ENCODE measurements at regions not wholly inside any gene's neighbourhood (a gene's known extent, or its start where the extent isn't known, plus 50 kb on each side); places are given as distances from the start of the nearest gene placed in this dataset.
"Not testable (repeated sequence)": the region's sequence is repeated elsewhere in the genome, so short reads cannot be mapped to it uniquely, and the experiment has no call there.

DNA sequence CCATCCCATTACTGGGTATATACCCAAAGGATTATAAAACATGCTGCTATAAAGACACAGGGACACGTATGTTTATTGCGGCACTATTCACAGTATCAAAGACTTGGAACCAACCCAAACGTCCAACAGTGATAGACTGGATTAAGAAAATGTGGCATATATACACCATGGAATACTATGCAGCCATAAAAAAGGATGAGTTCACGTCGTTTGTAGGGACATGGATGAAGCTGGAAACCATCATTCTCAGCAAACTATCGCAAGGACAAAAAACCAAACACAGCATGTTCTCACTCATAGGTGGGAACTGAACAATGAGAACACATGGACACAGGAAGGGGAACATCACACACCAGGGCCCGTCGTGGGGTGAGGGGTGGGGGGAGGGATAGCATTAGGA, 106.1 kb downstream of the CHD1L start:
- DNase-seq = not testable (repeated sequence)

DNA sequence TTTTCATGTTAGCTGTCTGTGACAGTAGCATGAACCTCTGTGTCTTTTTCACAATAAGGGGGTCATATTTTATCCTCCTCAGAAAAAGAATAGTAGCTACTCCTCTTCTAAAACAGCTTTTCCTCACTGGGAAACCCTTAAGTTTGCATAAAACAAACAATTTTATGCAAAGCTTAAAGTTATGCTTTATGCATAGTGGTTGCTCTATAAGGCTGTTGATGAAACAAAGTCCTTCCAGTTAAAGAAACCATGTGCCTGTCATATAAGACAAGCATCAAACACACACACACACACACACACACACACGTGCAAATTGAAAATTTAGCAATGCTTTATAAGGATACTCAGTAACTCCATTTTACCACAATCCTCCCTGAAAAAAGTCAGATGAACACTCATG, 107.0 kb downstream of the CHD1L start:
- DNase-seq = no peak

DNA sequence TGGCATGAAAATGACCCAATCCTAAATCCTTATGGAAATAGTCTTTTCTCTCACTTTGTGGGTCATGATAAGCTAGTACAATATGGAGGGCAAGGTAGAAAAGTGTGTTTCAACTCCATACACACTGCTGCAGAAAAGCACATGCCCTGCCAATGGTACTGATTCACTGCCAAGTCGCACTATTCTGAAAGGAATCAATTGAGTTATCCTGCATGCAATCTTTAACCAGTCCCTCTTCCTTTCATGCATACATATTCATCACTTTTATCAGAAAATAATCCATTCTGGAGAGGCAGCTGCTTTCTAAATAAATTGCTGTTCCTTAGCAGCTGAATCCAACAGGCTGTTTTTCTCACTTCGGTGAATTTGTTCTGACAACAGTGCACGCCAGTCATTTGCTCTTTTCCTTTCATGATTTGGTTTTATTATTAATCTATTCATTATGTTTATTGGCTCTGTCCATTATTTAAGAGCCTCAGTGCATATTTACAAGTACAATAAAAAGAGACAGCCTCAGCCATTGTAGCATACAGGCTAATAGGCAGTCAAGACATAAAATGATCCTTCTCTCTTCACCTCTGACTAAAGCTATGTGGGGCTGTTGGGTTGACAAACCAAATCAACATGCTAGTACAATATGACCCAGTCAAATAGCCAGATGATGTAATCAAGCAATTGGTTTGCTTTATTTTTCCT, 108.8 kb downstream of the CHD1L start:
- DNase-seq = no peak

DNA sequence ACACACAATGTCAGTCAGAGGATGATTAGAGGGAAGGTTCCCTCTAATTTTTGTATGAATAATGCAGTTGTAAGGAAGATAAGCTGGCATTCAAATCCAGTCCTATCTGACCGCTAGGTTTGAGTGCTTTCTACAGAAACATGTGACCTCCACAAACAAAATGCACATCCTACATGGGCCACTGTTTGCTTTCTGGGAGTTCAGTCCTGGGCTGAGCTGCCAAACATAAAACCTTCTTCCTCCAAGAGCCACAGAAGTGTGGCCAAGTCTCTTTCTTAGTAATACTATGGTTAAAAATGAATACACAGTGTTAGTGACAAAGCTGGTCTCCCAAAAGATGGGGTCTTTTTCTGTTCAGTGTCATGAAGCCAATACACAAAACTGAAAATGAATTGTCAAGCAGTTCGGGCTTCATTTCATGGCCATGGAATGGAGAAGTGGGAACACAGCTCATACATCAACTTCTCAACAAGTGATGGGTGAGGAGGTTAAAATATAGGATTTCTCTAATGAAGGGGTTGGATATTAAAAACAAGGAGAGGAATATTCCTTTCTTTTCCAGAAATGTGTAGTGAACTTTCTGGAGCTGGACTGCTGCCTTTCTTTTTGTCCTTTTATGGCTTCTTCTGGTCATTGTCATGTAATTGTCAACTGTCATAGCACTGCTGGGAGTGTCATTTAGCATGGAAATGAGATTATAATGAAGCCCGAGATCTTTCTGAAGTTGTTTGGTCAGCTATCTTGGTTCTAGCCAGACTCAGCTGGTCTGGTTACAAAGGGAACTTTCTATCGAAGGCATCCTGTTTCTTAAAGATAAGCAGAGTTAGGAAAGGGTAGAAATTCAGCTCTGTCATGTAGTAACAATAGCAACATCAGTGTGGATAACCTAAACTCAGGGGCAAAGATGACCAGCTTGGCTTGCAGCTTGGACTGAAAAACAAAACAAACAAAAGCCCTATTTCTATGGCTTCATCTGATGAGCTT, 135.1 kb downstream of the CHD1L start:
- no peak for DNase-seq

DNA sequence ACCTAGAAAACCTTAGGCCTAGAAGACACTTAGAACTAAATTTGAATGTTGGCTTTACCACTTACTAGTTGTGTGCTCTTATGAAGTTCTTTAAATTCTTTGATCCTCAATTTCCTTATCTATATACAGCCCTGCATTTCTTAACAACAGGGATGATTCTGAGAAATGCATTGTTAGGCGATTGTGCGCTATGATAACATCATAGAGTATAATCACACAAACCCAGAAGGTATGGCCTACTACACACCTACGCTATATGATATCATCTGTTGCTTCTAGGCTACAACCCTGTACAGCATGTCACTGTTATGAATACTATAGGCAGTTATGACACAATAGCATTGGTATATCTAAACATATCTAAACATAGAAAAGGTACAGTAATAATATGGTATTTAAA, 137.4 kb downstream of the CHD1L start:
- no peak for DNase-seq

DNA sequence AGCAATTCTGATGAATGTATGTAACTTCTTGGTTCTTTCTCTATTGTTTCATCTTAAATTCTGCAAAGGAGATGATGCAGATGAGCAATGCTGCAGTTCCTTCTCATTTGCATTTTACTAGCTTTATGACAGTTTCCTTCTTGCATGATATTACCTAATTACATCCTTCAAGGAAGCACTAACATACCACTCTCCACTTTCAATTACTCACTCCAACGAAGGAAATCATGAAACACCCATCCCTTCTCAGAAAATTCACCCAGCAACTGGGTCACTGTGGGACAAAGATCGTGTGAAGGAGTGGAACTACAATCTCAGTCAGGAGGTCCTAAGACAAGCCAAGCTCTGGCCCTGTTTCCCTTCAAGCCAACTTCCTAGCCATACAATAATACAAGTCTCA, 142.3 kb downstream of the CHD1L start:
- DNase-seq = peak; percentile 21

DNA sequence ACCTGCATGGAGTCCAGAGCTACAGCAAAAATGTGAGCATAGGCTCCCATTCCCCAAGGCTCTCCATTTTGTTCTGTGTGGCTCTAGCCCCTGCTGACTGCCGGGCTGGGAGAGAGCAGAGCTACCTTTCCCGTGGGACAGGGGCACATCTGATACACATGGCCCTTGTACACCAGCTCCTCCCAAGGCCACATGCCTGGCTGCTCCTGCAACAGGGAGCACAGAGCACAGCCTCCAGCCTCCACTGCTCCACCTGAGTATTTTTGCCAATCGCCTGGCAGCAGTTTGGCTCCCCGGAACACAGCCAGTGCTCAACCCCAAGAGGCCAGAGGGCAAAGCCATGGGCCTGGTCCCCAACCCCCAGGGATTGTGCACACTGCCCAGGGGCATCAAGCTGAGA, 146.5 kb downstream of the CHD1L start:
- no peak for DNase-seq

DNA sequence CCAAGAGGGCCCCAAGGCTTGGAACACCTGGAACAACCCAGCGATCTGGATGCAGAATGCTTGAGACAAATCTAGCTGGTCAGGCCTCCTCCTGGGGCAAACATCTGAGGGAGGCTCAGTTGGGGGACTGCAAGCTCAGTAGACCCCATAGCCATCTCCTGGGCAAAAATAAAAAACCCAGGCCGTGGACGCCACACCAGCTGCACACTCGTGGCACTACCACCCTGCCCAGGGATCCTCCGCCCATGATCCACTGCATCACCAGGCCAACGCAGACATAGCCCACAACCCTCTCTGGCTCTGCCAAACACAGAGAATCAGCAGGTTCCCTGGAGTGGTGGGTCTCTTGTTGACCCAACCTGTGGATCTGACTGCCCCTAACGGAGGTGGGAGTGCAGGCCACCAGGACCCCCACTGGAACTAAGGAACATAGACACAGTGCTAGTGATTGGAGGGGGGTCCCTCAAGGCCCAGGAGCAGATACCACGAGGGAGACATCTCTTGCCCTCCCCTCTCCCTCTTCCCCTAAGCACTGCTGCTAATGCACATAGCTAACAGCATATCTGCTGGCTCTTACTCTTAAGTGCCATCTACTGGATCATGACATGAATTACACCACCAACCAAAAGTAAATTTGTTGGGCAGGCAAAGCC, 147.2 kb downstream of the CHD1L start:
- DNase-seq = peak; percentile 17

DNA sequence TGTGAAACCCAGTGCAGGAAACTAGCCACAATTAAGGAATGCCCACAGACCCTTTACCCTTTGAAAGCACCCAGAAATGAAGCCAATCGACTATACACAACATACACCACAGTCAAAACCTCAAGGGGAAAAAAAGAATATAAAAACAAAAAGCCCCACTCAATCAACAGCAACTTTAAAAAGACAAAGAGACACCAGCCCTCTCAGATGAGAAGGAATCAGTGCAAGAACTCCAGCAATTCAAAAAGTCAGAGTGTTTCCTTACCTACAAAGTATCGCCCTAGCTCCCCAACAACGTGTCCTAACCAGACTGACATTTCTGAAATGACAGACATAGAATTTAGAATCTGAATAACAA, 147.7 kb downstream of the CHD1L start:
- DNase-seq = no peak

DNA sequence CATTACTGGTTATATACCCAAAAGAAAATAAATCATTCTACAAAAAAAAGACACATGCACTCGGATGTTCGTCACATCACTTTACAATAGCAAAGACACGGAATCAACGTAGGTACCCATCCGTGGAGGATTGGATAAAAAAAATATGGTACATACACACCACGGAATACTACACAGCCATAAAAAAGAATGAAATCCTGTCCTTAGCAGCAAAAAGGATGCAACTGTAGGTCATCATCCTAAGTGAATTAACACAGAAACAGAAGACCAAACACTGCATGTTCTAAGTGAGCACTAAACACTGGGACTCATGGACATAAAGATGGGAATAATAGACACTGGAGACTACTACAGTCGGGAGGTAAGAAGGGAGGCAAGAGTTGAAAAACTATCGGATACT, 148.6 kb downstream of the CHD1L start:
- DNase-seq = no peak

DNA sequence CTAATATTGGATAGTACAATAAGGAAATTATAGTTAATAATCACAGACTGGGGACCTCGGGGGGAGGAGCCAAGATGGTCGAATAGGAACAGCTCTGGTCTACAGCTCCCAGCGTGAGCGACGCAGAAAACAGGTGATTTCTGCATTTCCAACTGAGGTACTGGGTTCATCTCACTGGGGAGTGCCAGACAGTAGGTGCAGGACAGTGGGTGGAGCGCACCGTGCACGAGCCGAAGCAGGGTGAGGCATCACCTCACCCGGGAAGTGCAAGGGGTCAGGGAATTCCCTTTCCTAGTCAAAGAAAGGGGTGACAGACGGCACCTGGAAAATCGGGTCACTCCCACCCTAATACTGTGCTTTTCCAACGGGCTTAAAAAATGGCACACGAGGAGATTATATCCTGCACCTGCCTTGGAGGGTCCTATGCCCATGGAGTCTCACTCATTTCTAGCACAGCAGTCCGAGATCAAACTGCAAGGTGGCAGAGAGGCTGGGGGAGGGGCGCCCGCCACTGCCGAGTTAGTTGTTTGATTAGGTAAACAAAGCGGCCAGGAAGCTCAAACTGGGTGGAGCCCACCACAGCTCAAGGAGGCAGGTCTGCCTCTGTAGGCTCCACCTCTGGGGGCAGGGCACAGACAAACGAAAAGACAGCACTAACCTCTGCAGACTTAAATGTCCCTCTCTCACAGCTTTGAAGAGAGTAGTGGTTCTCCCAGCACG, 138.8 kb upstream of the BCL9 start:
- not testable (repeated sequence) for DNase-seq

DNA sequence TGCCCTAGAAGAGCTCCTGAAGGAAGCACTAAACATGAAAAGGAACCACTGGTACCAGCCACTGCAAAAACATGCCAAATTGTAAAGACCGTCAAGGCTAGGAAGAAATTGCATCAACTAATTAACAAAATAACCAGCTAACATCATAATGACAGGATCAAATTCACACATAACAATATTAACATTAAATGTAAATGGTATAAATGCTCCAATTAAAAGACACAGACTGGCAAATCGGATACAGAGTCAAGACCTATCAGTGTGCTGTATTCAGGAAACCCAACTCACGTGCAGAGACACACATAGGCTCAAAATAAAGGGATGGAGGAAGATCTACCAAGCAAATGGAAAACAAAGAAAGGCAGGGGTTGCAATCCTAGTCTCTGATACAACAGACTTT, 137.0 kb upstream of the BCL9 start:
- not testable (repeated sequence) for DNase-seq

DNA sequence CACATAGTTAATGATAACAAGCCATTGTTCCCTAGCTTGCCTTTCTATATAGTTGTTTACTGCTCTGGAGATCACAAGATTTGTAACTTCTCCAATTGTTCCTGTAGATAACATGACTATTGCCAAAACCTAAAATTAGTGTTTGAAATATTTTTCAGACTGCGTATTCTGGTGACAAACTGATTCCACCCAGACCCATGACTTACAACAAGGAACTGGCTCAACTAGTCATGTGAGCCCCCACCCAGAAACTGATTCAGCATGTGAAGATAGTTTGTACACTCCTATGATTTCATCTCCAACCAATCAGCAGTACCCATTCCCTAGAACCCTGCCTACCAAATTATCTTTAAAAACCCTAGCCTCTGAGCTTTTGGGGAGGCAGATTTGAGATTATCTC, 131.4 kb upstream of the BCL9 start:
- DNase-seq = peak; percentile 35

DNA sequence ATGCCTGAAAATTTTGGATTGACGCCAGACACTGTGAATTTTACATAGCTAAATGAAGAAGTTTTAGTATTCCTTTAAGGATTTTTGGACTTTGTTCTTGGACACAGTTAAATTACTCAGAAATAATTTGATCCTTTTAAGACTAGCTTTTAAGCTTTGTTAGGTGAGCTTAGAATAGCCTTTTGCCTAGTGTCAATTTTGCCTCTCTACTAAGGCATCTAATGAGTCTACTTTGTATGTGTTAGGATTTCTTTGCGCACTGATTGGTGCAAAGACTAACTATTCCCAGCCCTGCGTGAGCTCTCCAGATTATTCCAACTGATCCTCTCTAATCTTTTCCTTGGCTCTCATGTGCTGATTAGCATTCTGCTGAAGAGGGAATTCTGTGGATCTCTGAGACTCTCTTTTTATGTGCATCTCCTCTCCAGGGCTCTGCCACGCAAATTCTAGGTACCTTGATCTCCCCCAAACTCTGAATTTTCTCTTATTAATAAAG, 128.1 kb upstream of the BCL9 start:
- no peak for DNase-seq

DNA sequence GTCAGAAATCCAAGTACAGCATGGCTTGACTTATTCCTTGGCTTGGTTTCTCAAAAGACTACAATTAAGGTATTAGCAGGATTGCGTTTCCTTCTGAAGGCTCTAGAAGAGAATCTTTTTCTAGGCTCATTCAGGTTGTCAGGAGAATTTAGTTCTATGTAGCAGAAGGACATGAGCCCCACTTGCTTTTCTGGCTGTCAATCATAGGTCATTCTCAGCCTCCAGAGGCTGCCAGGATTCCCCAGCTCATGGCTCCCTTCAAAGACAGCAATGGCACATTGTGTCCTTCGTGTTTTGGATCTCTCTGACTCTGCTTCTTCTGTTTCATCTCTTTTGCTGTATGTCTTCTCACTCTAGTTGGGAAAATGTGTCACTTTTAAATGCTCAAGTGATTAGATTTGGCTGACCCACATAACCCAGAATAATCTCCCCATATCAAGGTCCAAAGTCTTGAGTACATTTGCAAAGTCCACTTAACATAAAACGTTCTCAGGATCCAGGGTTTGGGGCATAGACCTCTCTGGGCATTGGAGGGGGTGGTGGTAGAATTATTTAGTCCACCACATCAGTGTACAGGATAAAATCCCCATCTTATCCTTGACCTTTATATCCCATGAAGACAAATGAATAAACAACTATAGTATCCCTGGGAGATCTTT, 126.7 kb upstream of the BCL9 start:
- no peak for DNase-seq

DNA sequence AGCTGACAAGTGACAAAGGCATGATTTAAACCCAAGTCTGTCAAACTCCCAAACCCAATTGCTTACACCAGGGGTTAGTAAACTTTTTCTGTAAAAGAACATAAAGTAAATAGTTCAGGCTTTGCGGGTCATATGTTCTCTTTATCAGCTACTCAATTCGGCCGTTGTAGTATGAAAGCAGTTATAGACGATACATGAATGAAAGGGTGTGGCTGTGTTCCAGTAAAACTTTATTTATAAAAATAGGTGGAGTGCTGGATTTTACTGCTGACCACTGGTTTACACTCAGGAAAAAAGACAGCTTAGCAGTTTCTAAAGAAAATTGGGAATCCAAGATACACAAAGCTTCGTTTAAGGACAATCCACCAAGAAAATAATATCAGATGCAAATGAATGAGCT, 124.3 kb upstream of the BCL9 start:
- no peak for DNase-seq

DNA sequence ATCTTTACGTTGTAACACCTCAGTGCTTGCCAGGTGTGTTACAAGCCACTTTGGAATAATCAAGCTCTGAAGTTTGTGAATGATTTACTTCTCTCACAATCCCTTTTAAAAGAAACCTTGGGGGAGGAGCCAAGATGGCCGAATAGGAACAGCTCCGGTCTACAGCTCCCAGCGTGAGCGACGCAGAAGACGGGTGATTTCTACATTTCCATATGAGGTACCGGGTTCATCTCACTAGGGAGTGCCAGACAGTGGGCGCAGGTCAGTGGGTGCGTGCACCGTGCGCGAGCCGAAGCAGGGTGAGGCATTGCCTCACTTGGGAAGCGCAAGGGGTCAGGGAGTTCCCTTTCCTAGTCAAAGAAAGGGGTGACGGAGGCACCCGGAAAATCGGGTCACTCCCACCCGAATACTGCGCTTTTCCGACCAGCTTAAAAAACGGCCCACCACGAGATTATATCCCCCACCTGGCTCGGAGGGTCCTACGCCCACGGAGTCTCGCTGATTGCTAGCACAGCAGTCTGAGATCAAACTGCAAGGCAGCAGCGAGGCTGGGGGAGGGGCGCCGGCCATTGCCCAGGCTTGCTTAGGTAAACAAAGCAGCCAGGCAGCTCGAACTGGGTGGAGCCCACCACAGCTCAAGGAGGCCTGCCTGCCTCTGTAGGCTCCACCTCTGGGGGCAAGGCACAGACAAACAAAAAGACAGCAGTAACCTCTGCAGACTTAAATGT, 118.0 kb upstream of the BCL9 start:
- not testable (repeated sequence) for DNase-seq

DNA sequence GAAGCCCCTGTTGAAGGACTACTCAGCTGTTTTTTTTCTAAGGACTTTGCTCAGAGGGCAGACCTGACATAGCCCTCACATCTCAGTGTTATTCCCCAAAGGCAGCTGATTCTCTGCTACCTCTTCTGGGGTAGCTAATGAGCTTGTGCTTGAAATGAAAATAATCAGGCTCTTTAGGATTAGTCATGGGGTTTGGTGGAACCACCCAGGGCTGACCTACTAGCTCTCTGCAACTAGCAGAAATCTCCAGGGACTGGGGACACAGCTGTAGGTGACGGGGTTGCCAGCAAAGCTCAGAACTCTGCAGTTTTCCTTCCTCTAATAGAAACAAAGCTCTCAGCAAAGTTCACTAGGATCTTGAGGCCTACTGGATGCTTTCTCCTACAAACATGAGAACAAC, 106.4 kb upstream of the BCL9 start:
- DNase-seq = no peak

DNA sequence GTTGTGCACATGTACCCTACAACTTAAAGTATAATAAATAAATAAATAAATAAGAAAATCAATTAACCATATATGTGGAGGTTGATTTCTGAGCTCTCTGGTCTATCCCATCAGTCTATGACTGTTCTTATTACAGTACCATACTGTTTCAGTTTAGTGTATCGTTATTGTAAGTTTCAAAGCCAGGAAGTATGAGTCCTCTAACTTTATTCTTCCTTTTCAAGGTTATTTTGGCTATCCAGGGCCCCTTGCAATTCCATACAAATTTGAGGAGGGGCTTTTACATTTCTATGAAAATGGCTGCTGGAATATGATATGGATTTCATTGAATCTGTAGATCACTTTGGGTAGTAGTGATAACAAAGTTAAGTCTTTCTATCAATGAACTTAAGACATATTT, 96.9 kb upstream of the BCL9 start:
- DNase-seq = no peak

DNA sequence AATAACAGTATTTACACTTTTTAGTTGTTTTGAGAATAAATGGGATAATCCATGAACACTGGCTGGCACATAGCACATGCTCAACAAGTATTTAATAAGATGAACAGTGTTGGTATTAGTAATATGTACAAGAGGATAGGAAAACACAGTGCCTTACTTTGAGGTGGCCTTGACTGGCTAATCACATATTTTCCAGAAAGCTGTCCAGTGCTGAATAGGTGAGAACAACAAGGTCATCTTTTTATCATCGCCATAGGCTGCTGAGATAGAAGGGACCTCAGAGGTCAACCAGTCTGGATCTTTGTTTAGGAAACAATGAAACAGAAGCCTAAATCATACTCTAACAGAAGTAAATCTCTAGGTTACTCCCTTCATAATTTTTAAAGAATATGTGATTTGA, 89.7 kb upstream of the BCL9 start:
- no peak for DNase-seq

DNA sequence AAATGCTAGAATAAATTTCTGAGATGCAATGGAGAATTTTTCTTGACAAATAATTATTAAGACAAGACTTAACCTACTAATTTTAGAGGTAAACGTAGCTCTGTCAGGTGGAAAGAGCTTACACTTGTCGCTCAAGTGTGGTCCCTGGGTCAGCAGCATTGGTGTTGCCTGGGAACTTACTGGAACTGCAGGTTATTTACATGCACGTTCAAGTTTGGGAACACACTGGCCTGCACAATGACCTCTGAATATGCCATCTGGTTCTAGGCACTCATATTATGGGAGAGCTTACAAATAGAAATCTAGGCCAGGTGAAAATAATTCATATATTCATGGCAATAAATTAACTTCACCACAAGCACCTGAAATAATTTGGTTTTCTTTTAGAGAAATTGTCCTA, 88.5 kb upstream of the BCL9 start:
- DNase-seq = no peak

DNA sequence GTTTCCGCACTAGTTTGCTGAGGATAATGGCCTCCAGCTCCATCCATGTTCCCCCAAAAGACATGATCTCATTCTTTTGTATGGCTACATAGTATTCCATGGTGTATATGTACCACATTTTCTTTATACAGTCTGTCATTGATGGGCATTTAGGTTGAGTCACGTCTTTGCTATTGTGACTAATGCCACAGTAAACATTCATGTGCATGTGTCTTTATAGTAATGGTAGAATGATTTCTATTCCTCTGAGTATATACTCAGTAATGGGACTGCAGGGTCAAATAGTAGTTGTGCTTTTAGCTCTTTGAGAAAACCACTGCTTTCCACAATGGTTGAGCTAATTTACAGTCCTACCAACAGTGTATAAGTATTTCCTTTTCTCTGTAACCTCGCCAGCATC, 78.3 kb upstream of the BCL9 start:
- no peak for DNase-seq

Measured in inflammatory macrophage treated with lipopolysaccharide for 4 hours (primary cell).